M059J (cell line): ENCODE measurements at regions not wholly inside any gene's neighbourhood (a gene's known extent, or its start where the extent isn't known, plus 50 kb on each side); places are given as distances from the start of the nearest gene placed in this dataset.
"Not testable (repeated sequence)": the region's sequence is repeated elsewhere in the genome, so short reads cannot be mapped to it uniquely, and the experiment has no call there.

ENCODE experiments used
- DNase-seq: peaks from one replicate; pipeline ENCODE4 v3.0.0-alpha.2; 2012; ENCODE audit warnings: low read depth

DNA sequence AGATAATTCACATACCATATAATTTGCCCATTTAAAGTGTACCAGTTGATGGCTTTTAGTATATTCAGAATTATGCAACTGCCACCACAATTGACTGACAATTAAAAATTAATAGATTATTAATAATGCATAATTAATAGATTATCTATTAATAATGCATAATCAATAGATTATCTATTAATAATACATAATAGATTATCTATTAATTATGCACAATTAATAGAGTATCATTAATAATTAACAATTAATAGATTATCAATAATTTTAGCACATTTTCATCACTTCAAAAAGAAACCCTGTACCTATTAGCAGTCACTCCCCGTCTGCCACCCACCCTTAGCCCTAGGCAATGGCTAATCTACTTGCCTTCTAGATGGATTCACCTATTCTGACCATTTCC lies 108.6 kb upstream of the NR3C2 start:
- no peak for DNase-seq

DNA sequence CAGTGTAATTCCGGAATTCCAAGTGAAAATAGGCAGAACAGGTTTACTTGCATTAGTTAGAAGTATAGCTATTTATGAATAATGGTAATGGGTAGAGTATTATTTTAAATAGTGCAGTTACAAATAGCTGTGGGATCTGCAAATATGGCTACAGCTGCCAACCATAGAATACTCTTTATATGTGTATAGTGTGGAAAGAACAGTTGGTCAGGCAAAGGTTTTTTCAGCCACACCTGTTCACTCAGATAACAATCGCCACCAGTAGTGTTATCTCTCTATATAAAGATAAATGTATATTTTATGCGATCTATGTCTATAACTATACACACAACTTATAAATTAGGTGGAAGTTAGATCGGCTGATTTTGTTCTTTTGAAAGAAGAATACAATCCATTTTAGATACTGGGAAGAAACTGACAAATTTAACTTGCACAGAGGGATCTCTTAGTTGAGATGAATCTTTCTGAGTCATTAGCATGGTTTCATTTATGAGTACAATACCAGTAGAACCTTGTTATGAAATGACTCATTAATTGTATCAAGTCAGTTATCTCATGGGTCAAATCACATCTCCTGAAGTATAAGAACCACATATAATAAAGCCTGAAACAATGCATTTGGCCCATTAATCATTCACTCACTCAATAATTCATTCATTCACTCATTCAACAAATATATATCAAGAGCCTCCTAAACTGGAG lies 100.9 kb upstream of the NR3C2 start:
- peak; percentile 3 for DNase-seq

DNA sequence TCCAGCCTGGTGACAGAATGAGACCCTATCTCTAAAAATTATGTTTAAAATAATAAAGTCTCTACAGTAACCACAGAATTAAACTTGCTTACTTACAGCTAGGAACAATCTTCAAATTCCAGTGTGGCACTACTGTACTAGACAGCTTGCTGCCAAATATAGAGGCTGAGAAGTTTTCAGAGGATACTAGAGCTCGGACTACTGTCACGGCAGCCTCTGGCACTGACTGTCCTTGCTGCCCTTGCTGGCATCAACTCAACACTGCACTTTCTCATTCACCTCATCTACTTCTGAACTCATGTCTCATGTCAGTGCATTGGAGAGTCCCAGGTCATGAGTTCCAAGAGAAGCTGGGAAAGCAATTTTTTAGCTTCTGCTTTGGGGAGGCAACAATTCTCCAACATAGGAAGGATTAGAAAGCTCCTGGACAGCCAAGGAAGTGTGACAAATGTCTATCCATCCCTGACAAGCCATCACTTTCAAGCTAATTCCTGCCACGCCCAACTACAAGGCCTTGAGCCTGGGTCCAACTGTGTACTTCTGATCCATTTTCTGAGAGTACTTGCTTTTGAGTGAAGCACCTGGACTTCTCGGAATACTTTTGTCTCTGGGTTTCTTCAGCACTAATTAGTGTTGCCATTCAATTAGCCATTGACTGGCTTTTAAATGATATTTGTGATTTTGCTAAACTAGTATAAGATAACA lies 98.6 kb upstream of the NR3C2 start:
- DNase-seq, result no peak

DNA sequence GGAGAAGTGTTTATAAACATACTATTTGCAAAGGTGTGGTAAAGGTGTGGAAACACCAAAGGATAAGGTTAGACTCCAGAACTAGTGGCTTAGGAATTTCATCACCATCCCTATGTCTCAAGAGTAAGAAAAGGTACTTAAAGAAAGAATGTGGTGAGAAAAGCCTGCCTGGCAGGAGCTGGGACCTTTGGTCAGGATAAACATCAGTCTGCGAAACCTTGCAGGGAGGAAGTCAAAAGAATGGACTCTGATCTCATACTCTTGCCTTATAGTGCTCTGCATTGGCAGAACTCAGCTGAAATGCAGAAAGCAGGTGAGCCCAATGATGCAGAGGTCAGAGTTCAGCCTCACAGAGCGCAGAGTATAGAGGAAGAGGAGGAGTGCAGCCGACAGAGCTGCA lies 97.2 kb upstream of the NR3C2 start:
- no peak for DNase-seq

DNA sequence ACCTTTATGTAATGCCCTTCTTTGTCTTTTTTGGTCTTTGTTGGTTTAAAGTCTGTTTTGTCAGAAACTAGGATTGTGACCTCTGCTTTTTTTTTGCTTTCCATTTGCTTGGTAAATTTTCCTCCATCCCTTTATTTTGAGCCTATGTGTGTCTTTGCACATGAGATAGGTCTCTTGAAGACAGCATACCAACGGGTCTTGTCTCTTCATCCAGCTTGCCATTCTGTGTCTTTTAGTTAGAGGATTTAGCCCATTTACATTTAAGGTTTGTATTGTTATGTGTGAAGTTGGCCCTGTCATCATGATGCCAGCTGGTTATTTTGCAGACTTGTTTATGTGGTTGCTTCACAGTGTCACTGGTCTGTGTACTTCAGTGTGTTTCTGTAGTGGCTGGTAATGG lies 91.6 kb upstream of the NR3C2 start:
- not testable (repeated sequence) for DNase-seq

DNA sequence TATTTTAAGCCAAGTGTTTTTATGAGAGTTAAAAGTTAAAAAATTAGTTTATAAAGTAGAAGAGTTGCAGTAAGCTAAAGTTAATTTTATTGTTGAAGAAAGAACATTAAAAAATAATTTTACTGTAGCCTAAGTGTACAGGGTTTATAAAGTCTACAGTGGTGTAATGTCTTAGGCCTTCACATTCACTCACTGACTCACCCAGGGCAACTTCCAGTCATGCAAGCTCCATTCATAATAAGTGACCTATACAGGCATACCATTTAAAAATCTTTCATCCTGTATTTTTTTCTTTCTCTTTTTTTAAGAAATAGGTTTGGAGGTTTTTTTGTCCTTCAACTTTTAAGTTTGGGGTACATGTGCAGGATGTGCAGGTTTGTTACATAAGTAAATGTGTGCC lies 87.9 kb upstream of the NR3C2 start:
- no peak for DNase-seq

DNA sequence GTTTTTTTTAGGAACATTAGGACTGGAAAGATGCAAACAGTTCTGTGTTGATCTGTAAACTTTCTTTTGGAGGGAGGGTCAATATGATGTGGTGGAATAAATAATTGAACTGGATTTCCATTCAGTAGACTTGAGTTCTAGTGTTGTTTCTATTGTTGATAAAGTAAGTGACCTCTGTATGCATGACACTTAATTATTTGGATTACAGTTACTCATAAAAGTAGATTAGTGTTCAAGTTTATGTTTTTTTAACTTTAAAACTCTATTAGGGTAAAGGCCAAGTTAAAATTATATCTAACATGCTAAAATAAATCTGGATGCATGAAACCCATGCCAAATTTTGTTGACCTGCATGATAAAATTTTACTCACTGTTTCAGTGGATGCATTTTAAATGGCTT lies 85.4 kb upstream of the NR3C2 start:
- no peak for DNase-seq

DNA sequence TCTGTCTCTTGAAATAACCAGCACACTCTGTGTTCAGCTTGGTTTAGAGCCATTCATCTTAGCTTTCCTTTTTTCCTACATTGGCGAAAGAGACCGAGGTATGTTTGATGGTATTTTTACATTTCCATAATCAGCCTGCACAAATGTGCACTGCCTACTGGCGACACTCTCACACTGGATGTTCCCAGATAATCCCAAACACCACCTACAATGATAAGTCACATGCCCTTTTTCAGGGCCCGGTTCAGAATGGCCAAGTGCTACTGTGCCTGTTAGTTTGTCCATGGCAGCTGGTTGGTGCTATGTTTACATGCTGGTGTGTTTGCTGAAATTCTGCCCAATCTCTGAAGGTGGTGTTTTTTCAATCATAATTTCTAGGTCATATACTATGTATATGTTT lies 80.8 kb upstream of the NR3C2 start:
- DNase-seq, result no peak

DNA sequence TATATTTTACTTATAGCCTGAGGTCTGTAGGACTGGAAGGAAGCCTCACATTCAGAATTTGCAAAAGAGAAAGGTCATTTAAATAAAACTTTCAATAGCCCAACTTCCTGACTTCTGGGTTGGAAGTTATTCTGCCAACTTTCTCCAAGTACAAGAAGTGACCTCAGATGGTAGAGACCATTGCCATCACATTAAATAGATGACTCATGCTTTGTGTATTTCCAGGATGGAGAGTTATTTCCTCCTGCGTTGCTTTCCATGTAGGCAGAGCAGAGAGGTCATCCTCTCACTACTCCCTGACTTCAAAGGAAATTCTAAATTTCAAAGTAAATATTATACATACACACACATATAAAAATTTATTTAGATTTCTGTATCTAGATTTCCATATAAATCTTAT lies 73.0 kb upstream of the NR3C2 start:
- DNase-seq, result peak; percentile 52

DNA sequence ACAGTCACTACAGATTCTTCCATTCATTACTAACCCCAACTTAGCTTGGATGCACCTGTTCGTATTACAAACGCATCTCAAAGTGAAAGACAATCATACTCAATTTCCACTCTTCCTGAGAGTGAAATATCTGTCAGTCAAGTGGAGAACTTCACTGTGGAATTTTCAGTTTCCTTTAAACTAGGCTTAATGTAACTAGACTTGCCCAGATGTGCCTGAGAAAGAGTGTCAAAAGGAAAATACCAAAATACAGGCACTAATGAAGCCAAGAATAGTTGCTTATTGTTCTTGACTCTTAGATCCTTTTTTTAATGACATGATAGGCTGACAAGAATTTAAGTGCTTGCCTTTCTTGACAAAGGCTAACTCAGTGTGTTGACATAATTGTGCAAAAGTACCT lies 72.4 kb upstream of the NR3C2 start:
- DNase-seq, result no peak

DNA sequence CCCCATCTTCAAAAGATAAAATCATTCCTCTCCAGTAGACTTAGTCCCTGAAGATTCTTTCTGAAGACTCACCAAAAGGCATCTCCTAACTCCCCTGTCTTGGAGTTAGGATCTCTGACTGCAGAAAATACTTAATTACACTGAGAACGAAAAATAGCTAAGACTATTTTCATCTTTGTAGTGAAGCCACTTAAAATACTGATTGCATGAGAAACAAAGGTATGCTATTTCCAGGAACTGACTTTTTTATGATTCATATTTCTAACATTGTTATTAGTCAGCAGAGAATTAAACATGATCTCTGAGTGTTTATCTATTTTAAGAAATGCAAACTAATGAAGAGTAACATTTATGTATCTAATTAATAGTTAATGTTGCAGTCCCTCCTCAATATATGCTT lies 71.8 kb upstream of the NR3C2 start:
- no peak for DNase-seq

DNA sequence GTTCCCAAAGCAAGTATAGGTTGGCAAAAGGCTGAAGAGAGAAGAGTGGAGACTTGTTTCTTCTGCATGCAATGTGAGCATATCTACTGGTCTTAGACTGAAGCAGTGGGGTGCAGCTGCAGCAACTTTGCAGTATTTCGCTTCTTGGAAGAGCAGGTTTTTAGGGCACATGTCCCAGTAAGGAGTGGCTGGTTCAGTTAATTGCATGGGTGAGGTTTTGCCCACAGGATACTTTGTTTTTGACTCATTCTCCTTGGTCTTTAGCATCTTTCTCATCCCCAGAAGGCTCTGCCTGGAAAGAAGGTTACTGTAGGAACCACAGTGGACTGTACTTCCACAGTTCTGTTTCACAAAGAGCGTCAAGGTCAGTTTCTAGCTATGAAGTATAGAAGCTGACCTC lies 68.0 kb upstream of the NR3C2 start:
- DNase-seq, result no peak

DNA sequence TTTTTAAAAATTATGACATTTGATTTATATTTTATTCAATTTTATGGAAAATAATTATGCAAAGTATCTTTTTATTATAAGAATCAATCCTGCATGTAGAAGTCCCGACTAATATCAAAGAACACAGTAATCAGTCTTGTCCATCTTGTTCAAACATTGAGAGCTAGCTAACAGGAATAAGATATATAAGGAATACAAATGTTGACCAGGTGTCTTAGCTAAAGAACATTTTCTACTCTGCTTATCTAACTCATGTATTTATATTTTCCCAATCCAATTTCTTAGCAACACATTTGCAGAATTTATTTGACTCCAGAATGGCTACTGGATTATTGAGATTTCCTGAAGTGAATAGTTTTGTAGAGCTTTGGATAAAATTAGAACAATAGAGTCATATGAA lies 61.5 kb upstream of the NR3C2 start:
- no peak for DNase-seq

DNA sequence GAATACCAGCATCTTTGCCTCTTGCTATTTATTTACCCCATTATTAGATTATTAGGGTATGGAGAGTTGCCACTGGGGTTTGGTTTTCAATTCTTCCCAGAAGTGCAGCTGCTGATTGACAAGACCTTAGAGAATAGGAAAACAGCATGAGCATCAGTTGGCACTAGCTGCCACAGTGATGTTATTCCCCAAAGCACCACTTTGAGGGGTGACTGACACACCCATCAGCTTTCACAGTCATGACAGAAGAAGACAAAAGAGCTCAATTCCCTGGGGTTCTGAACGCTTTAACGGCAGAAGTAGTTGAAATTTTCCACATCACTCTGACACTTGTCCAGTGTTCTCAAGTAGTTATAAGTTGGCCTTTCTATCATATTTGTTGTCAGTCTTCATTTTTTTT lies 55.0 kb upstream of the NR3C2 start:
- DNase-seq, result no peak

DNA sequence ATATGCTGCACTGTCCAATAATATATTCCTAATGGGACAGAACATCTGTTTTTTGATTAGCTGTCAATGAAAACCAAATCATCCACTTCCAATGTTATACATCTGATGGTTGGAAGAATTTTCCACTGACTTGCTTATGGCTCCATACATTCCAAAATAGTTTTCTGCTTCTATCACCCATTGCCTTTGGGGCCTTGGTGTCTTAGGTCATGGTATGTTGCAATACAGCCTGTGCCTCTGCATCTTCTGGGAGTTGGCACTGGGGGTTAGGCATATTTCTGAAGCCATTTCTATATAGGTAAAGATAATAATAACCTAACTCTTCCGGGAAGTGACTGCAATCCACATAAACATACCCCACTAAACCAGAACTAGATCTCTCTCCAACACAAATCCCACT lies 53.2 kb upstream of the NR3C2 start:
- DNase-seq, result no peak
